Endodermal cell (in vitro differentiated cells): ENCODE measurements at regions not wholly inside any gene's neighbourhood (a gene's known extent, or its start where the extent isn't known, plus 50 kb on each side); places are given as distances from the start of the nearest gene placed in this dataset.

Experiments used
- DNase-seq: peaks from one replicate; pipeline ENCODE4 v3.0.0-alpha.2; 2017
- H3K27ac ChIP-seq: 2 replicates; pipeline ENCODE4 v1.5.1; 2013; ENCODE audit warnings: mild to moderate bottlenecking, low read depth, low read length, moderate library complexity
- H3K27me3 ChIP-seq: 2 replicates; pipeline ENCODE4 v1.6.1; 2013; ENCODE audit warnings: mild to moderate bottlenecking, low read length, moderate library complexity; ENCODE audit not compliant: insufficient read depth, control insufficient read depth, poor library complexity, severe bottlenecking
- H3K36me3 ChIP-seq: 2 replicates; pipeline ENCODE4 v1.7.0; 2013; ENCODE audit warnings: mild to moderate bottlenecking, low read length, moderate library complexity; ENCODE audit not compliant: control insufficient read depth, insufficient read depth
- H3K4me1 ChIP-seq: one replicate; pipeline ENCODE4 v1.7.0; 2013; ENCODE audit warnings: low read length; ENCODE audit not compliant: control insufficient read depth, insufficient read depth
- H3K4me3 ChIP-seq: 2 replicates; pipeline ENCODE4 v1.5.1; 2013; ENCODE audit warnings: mild to moderate bottlenecking, low read length, moderate library complexity
- H3K9ac ChIP-seq: 2 replicates; pipeline ENCODE4 v1.6.1; 2013; ENCODE audit warnings: mild to moderate bottlenecking, low read length, moderate library complexity; ENCODE audit not compliant: poor library complexity, severe bottlenecking; ENCODE audit errors: extremely low read depth
- H3K9me3 ChIP-seq: 2 replicates; pipeline ENCODE4 v1.6.1; 2013; ENCODE audit warnings: mild to moderate bottlenecking, low read length, moderate library complexity; ENCODE audit not compliant: control insufficient read depth
- H3K27ac Mint-ChIP-seq: 2 replicates; pipeline ENCODE4 v1.8.0; 2020; ENCODE audit warnings: mixed read lengths
- H3K27me3 Mint-ChIP-seq: 2 replicates; pipeline ENCODE4 v1.8.0; 2021; ENCODE audit warnings: mild to moderate bottlenecking, mixed read lengths; ENCODE audit not compliant: insufficient read depth
- H3K36me3 Mint-ChIP-seq: 2 replicates; pipeline ENCODE4 v1.8.0; 2020; ENCODE audit warnings: low read depth, mixed read lengths
- H3K4me1 Mint-ChIP-seq: 2 replicates; pipeline ENCODE4 v1.8.0; 2020; ENCODE audit warnings: mixed read lengths
- H3K4me3 Mint-ChIP-seq: 2 replicates; pipeline ENCODE4 v1.8.0; 2020; ENCODE audit warnings: mild to moderate bottlenecking, moderate library complexity, mixed read lengths
- H3K9me3 Mint-ChIP-seq: 2 replicates; pipeline ENCODE4 v1.8.0; 2020; ENCODE audit warnings: mild to moderate bottlenecking, mixed read lengths
- CTCF ChIP-seq: fragments of 200-600 bp; sonication (generic); conservative IDR thresholded peaks from 2 replicates; pipeline ENCODE4 v1.5.0; 2021; ENCODE audit warnings: antibody characterized with exemption, mild to moderate bottlenecking
- WGBS, 2 experiments: methylation state at CpG; one replicate each; pipeline versions ENCODE4 v1.1.5 to v1.1.7; 2013; ENCODE audit warnings: missing lambda C conversion rate in 2 of 2, mixed read lengths in 1 of 2; ENCODE audit not compliant: insufficient coverage in 1 of 2, insufficient read length in 1 of 2; 5-methylcytosine and 5-hydroxymethylcytosine counted together

GRCh38 chr12:84745127-84745526 is 167.5 kb downstream of the SLC6A15 start:
- H3K27me3 Mint-ChIP-seq: no peaks in the 10 kb centered on the region
- no peaks in the 10 kb centered on the region for H3K9me3 Mint-ChIP-seq
- H3K9ac ChIP-seq: no peak overlapping the region
- no peaks in the 10 kb centered on the region for H3K36me3 Mint-ChIP-seq
- H3K4me1 ChIP-seq: no peaks in the 10 kb centered on the region
- H3K36me3 ChIP-seq: no peaks in the 10 kb centered on the region
- no peaks in the 10 kb centered on the region for H3K27me3 ChIP-seq
- H3K9me3 ChIP-seq: no peaks in the 10 kb centered on the region
- no peak overlapping the region for H3K27ac Mint-ChIP-seq
- H3K27ac ChIP-seq: no peak overlapping the region
- no peak for TF ChIP-seq CTCF
- 99 to 100% methylated on average over 1 to 3 of the region's 3 CpGs for WGBS, 2 experiments
- no peak overlapping the region for H3K4me3 ChIP-seq
- DNase-seq: no peak
- H3K4me1 Mint-ChIP-seq: peaks cover 5% of the 10 kb centered on the region
- H3K4me3 Mint-ChIP-seq: no peak overlapping the region

GRCh38 chr12:84741692-84742091 is 170.9 kb downstream of the SLC6A15 start:
- Histone ChIP-seq H3K9me3 (no peaks in the 10 kb centered on the region), H3K4me3 (no peak overlapping the region), H3K4me1 (no peaks in the 10 kb centered on the region), H3K27me3 (no peaks in the 10 kb centered on the region), H3K36me3 (no peaks in the 10 kb centered on the region), H3K27ac (no peak overlapping the region), H3K9ac (no peak overlapping the region)
- no peak for TF ChIP-seq CTCF
- Mint-ChIP-seq H3K4me1 (peaks cover 5% of the 10 kb centered on the region), H3K9me3 (no peaks in the 10 kb centered on the region), H3K27me3 (no peaks in the 10 kb centered on the region), H3K4me3 (no peak overlapping the region), H3K27ac (no peak overlapping the region), H3K36me3 (no peaks in the 10 kb centered on the region)
- 88% methylated on average over 3 of the region's 3 CpGs; no CpG with 5 or more reads in 1 of the 2 experiments for WGBS, 2 experiments
- DNase-seq: no peak

- no peaks in the 10 kb centered on the region for H3K9me3 Mint-ChIP-seq
- H3K27ac ChIP-seq: no peak overlapping the region
- H3K9me3 ChIP-seq: no peaks in the 10 kb centered on the region
- no peak overlapping the region for H3K4me3 Mint-ChIP-seq
- no peak for DNase-seq
- H3K4me1 Mint-ChIP-seq: peaks cover 10% of the 10 kb centered on the region
- no peaks in the 10 kb centered on the region for H3K36me3 Mint-ChIP-seq
- no peak overlapping the region for H3K27ac Mint-ChIP-seq
- H3K27me3 ChIP-seq: no peaks in the 10 kb centered on the region
- H3K27me3 Mint-ChIP-seq: no peaks in the 10 kb centered on the region
- 100% methylated on average over 1 of the region's 1 CpG; no CpG with 5 or more reads in 1 of the 2 experiments for WGBS, 2 experiments
- H3K36me3 ChIP-seq: no peaks in the 10 kb centered on the region
- H3K9ac ChIP-seq: no peak overlapping the region
- no peak for TF ChIP-seq CTCF
- no peaks in the 10 kb centered on the region for H3K4me1 ChIP-seq
- H3K4me3 ChIP-seq: no peak overlapping the region
Measured at GRCh38 chr12:84741031-84741430, 171.6 kb downstream of the SLC6A15 start.
